ENCODE measurements at regions not wholly inside any gene's neighbourhood (a gene's known extent, or its start where the extent isn't known, plus 50 kb on each side); places are given as distances from the start of the nearest gene placed in this dataset.
"Not testable (repeated sequence)": the region's sequence is repeated elsewhere in the genome, so short reads cannot be mapped to it uniquely, and the experiment has no call there.

- no peak for DNase-seq
These were observed 331.6 kb downstream of the CCDC85A start for GRCh38 chr2:56515399-56515798.

DNA sequence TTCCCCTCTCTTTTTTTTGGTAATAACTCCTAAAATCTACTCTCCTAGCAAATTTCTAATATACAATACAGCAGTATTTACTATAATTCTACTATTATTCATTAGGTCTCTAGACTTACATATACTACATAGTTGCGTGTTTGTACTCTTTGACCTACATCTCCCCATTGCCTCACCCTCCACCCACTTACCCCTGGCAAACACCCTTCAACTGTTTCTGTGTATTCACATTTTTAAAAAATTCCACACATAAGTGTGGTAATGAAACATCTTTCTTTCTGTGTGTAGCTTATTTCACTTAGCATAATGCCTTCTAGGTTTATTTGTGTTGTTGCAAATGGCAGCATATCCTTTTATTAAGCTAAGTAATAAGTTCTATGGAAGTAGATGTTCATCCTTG lies 336.0 kb downstream of the CCDC85A start:
- DNase-seq = no peak

DNA sequence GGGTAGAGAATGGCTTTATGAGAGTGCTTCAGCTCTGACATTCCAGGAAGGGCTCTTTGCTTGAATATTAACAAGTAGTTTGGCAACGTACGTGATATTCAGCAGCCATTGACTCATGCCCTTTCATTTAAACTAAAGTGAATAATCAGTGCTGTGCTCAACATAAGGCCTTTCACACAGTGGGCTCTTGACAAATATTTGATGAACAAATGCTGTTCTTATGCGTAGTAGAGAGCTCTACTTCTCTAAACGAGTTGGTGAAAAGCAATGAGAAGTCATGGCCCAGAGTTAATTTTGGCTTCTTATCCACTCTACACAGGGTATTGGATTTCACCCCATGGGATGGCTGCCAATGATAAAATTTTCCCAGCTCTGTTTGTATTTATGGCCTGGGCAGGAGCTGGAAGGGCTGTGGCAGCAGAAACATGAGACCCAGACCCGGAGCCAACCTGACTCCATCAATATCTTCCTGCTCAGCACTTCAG lies 338.9 kb downstream of the CCDC85A start:
- no peak for DNase-seq

GRCh38 chr2:56523816-56524215 lies 340.0 kb downstream of the CCDC85A start:
- DNase-seq = no peak

DNA sequence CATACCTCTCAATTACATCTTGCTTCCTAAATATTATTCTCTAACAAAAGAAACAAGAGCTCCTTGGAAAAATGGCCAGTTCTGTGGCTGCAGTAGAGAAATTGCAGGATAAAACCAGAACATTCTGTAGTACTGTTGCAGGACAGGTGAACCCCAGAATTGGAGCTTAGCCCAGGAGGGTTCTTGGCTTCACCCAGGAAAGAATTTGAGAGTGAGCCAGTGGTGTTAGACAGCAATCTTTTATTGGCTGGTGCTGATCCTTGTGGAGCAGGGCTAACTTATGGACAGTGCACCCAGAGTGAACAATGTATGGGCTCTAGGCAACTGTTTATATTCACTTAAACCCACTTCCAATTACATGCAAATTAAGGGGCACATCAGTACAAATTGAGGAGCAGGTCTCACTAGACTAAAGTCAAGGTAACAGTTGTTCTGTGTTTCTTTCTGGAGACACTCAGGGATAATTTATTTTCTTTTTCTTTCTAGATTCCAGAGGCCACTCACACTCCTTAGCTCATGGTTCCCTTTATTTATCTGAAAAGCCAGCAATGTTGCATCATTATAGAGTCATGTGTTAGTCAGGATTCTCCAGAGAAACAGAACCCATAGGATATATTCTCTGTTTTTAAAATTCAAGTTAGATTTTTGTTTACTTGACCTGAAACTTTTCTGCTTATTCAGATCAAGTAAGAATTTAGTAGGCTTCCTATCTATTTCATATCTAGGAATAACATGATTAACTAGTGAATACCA lies 348.1 kb downstream of the CCDC85A start:
- no peak for DNase-seq

DNA sequence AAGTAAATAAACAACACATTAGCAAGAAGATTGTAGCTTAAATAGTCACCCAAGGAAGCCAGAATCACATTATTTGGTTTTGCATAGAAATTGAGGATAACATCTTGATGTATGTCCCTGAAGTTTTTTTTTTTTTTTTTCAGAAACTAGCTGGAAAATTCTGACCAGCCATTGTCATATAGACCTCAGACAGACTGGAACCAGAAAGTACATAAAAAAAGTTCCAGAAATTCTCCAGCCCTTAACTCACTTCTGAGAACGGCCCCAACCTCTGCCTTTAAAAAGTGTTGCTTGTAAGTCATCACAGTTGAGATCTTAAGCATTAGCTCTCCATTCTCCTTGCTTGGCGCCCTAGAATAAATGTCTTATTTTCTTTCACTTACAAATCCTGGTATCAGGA lies 350.5 kb downstream of the CCDC85A start:
- no peak for DNase-seq

DNA sequence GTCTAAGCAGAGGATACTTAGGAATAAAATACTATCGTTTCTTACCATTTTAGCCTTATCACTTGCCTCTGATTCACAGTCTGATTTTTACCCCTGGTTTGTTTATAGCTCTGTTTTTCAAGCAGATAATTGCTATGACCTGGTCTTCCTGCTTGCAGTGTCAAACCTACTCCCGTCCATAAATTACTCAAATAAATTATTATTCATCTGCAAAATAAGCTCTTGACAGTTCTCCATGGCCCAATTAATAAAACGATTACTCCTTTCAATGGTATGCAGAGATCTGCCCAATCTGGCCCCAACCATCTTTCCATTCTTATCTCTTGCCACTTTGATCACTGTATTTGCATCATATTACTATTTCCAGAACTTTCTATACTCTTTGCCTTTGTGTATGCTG lies 354.0 kb downstream of the CCDC85A start:
- no peak for DNase-seq

- no peak for DNase-seq
These were observed 355.8 kb downstream of the CCDC85A start for GRCh38 chr2:56539618-56540017.

DNA sequence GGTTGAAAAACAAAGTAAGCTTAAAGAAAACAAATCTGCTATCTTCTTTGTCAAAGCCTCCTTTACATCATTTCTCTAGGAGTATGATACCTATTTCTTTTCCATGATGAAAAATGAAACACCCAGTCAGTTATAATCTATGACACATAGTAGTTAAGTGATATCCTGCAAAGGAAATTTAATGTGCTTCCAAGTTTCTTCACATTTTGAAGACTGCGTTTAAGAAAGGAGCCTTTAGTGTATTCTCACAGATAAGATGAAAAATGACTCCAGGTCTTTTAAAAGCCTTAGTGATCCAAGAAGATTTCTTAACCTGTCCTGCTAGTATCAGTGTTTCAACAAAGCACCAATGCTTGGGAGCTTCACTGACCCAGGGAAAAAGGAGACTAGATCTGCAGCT lies 356.7 kb downstream of the CCDC85A start:
- no peak for DNase-seq

- DNase-seq = no peak
These were observed 357.1 kb downstream of the CCDC85A start for GRCh38 chr2:56540916-56541315.

DNA sequence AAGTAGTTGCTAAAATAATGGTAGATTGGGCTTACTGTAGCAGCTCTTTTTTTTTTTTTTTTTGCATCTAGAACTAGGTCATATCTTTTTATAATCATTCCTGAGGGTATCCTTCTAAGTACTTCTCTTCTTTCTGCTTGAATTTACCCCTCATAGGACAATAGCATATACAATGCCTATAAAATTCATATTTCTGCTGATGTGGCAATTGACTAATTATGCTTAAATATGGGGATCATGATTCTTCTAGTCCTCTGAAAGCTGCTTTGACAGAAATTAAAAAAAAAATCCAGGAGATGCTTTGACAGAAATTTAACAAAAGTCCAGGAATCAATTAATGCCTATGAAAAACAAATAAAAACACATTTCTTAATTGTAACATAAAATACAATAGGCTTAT lies 358.4 kb downstream of the CCDC85A start:
- DNase-seq = no peak

DNA sequence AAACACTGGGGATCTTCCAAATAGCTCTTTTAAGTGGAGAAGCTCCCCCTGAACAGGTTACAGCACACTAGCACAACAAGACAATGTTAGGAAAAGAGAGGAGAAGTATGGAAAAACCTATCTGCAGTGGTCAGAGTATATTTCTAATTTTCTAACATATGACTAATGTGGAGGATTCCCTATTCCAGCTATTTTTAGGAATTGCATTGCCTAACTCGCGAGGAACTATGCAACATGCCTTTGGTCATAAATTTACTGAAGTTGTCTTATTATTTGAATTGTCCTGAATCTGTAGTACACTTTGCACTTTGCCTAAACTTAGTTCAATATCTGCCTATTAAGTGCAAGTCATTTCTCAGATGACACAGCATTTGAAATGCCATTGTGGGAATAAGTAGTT lies 381.4 kb downstream of the CCDC85A start:
- DNase-seq = no peak

- DNase-seq = no peak
These were observed 387.3 kb downstream of the CCDC85A start for GRCh38 chr2:56571074-56571473.

DNA sequence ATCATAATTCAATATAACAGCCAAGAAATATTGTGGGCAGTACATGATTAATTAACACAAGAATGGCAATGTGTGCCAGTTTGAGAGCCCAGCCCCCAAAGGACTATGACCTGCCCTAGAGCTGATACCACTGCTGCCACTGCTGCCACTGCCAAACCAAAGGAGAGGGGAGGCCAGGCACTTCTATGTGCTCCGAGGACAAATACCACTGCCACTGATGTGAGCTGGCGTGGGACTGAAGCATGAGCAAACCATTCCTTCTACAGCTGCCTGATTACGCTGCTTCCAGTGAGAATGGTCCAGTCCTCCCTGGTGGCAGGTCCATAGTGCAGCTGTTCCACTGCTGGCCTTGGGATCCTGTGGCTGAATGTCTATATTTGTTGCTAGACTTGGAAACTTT lies 392.2 kb downstream of the CCDC85A start:
- DNase-seq = no peak

DNA sequence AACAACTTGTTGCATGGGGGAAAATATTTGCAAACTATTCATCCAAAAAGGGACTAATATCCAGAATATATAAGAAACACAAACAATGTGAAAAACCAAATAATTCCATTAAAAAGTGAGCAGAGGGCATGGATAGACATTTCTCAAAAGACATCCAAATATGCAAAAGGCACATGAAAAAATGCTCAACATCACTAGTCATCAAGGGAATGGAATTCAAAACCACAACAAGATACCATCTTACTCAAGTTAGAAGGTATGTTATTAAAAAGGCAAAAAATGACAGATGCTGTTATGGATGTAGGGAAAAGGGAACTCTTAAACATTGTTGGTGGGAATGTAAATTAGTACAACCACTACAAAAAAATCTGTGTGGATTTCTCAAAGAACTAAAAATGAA lies 396.5 kb downstream of the CCDC85A start:
- no peak for DNase-seq

- DNase-seq = no peak
These were observed 398.8 kb downstream of the CCDC85A start for GRCh38 chr2:56582570-56582969.

- no peak for DNase-seq
These were observed 400.1 kb downstream of the CCDC85A start for GRCh38 chr2:56583796-56584315.

DNA sequence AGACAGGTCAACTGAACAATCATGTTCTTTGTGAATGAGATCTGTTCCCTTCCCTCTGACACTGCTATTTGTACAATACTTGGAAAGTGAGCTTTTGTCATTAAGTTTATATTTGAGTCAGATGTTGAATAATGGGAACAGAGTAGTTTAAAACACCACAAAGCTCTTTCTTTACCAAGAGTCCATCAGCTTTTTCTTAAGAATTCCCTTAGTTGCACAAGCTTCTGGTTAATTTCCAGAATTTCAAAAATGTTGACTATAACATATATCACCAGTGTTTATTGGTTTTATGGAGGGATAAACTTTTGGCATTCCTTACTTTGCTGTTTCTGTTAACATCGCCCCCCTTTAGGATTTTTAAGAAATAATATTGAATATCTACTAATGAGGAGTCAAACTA lies 403.7 kb downstream of the CCDC85A start:
- DNase-seq = no peak

DNA sequence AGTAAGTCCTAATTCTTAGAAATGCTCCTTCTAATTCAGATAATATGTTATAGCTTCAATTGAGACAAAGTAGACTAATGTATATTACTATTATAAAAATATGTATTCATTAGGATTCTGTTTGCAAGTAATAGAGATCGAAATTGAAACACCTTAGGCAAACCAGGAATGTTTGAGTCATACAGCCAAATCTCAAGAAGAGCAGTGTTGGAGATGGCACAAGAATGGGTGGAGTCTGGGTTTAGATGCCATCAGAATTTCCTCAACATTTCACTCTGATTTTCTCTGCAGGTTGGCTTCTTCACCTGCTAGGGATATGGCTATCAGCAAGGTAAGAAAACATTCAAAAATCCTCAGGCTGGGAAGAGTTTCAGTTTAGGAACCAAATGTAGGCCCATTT lies 405.4 kb downstream of the CCDC85A start:
- no peak for DNase-seq

GRCh38 chr2:56589835-56590234 lies 406.0 kb downstream of the CCDC85A start:
- no peak for DNase-seq

GRCh38 chr2:56590611-56591010 lies 406.8 kb downstream of the CCDC85A start:
- DNase-seq = no peak

DNA sequence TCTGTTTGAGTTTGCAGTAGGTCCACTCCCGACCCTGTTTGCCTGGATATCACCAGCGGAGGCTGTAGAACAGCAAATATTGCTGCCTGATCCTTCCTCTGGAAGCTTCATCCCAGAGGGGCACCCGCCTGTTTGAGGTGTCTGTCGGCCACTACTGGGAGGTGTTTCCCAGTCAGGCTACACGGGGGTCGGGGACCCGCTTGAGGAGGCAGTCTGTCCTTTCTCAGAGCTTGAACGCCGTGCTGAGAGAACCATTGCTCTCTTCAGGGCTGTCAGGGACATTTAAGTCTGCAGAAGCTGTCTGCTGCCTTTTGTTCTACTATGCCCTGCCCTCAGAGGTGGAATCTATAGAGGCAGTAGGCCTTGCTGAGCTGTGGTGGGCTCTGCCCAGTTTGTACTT lies 422.3 kb downstream of the CCDC85A start:
- DNase-seq = not testable (repeated sequence)

DNA sequence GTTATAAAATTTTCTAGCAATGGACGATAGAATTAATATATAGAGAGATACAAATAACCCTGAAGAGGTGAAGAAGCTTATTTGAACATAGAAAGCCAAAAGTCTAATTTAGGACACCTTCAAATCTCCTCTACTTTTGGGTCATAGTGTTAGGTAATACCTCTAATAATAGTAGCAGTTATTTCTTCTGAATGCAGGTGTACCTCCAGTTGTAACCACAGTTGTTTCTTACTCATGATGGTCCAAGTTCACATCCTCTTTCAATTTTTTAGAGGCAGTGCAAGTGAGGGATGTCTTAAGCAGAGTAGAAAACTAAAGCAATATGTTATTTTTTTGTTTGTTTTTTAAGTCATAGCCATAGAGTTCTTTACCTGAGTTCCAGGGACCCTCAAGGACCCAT lies 429.5 kb downstream of the CCDC85A start:
- DNase-seq = no peak

DNA sequence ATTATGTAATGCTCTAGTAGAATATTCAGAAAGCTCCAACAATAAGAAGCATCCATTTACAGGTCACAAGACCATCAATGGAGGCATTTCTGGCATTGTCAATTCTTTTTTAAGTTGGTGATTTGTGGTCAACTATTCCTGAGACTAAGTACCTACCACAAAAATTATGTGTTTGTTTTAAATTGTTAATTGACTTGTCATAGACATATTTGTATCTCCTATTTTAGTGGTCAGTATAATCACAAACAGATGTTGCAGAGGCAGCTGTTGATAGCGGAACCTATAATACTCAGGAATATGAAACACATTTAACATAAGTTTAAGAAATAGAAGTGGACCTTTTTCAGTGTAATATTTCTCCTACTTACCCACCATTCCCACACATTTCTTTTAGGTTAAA lies 430.1 kb downstream of the CCDC85A start:
- DNase-seq = no peak

GRCh38 chr2:56615760-56616159 lies 432.0 kb downstream of the CCDC85A start:
- no peak for DNase-seq
